HAP-1 (cell line): ENCODE measurements at regions not wholly inside any gene's neighbourhood (a gene's known extent, or its start where the extent isn't known, plus 50 kb on each side); places are given as distances from the start of the nearest gene placed in this dataset.
"Not testable (repeated sequence)": the region's sequence is repeated elsewhere in the genome, so short reads cannot be mapped to it uniquely, and the experiment has no call there.

Experiments used
- DNase-seq, 2 experiments: peaks; one replicate each; pipeline ENCODE4 v3.0.0-alpha.2; 2016 to 2020; ENCODE audit warnings: low spot score in 2 of 2
- H3K27me3 ChIP-seq: fragments of 250-450 bp; sonication (Bioruptor Pico); 2 replicates; pipeline ENCODE4 v1.5.1; 2020; ENCODE audit warnings: low read depth, mild to moderate bottlenecking, moderate library complexity
- H3K36me3 ChIP-seq: fragments of 250-450 bp; sonication (Bioruptor Pico); replicated peaks from 2 replicates; pipeline ENCODE4 v1.5.1; 2020; ENCODE audit warnings: mild to moderate bottlenecking
- H3K4me1 ChIP-seq: fragments of 250-450 bp; sonication (Bioruptor Pico); 2 replicates; pipeline ENCODE4 v1.5.1; 2020; ENCODE audit warnings: mild to moderate bottlenecking
- H3K4me3 ChIP-seq: fragments of 250-450 bp; sonication (Bioruptor Pico); 2 replicates; pipeline ENCODE4 v1.5.1; 2020; ENCODE audit warnings: mild to moderate bottlenecking, moderate library complexity
- H3K9me3 ChIP-seq: fragments of 250-450 bp; sonication (Bioruptor Pico); 2 replicates; pipeline ENCODE4 v1.5.1; 2020; ENCODE audit warnings: mild to moderate bottlenecking, moderate library complexity
- in situ Hi-C: fragments of 300-500 bp; cut with MboI; formaldehyde crosslinking; loops from 3 replicates; pipeline ENCODE4 v1.14.3; 2020; ENCODE audit warnings: low sequenced_read_pairs, inconsistent platforms, mixed read lengths

- H3K4me1 ChIP-seq, result no peaks in the 10 kb centered on the region; the same call in 1 of the 2 replicates
- H3K27me3 ChIP-seq, result no peaks in the 10 kb centered on the region
- H3K9me3 ChIP-seq, result no peaks in the 10 kb centered on the region
- in situ Hi-C loops, result no loop called here
- DNase-seq, result no peak
- no peak overlapping the region for H3K4me3 ChIP-seq
- H3K36me3 ChIP-seq, result no peaks in the 10 kb centered on the region
These were observed 444.5 kb upstream of the FAR2 start for GRCh38 chr12:28704477-28705169.

DNA sequence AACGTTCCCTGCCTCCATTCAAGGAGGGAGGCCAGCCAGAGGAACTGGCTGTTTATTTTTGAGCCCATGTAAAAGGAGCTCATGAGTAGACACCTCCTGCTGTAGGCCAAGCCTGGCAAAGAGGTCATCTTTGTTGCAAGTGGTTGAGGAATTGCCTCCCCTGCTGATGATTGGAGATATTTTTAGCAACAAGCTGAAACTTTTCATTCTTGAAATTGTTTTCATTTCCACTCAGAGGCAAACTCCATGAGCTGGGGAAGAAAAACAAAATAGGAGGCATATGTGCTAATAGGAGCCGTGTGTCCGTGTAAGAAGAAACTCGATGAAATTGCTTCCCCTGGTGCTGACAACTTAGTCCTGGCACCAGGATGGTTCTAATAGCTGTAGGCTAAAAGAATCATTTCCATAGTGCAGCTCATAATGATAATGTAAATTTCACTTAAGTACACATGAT lies 440.1 kb upstream of the FAR2 start:
- H3K9me3 ChIP-seq, result no peaks in the 10 kb centered on the region
- in situ Hi-C loops, result no loop called here
- no peak overlapping the region for H3K4me3 ChIP-seq
- H3K27me3 ChIP-seq, result no peaks in the 10 kb centered on the region
- no peaks in the 10 kb centered on the region for H3K36me3 ChIP-seq
- H3K4me1 ChIP-seq, result peaks cover 8% of the 10 kb centered on the region
- no peak for DNase-seq

GRCh38 chr12:28709986-28710685 lies 438.9 kb upstream of the FAR2 start:
- Histone ChIP-seq H3K4me1 (peaks cover 8% of the 10 kb centered on the region), H3K36me3 (no peaks in the 10 kb centered on the region), H3K4me3 (no peak overlapping the region), H3K27me3 (no peaks in the 10 kb centered on the region), H3K9me3 (no peaks in the 10 kb centered on the region)
- DNase-seq, result no peak
- in situ Hi-C loops, result no loop called here

DNA sequence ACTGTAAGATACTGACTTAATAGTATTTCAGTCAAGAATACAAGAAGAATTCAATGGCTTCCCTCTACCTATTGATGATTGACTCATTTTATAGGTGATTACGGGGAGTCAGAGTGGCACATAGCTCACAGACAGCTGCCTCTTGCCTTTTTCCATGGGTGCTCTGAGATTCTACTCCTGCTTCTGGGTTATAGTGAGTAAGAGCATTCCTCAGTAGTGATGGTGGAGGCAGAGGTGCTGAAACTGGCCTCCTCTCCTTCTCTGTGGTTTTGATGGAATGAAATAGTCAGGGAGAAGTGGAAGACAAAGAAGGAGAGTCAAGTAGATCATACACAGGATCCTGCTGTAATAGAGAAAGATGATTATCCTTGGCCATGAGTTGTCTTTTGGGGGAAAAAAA lies 438.2 kb upstream of the FAR2 start:
- in situ Hi-C loops, result no loop called here
- peaks cover 8% of the 10 kb centered on the region for H3K4me1 ChIP-seq
- H3K9me3 ChIP-seq, result no peaks in the 10 kb centered on the region
- no peaks in the 10 kb centered on the region for H3K27me3 ChIP-seq
- no peak for DNase-seq
- H3K4me3 ChIP-seq, result no peak overlapping the region
- no peaks in the 10 kb centered on the region for H3K36me3 ChIP-seq

DNA sequence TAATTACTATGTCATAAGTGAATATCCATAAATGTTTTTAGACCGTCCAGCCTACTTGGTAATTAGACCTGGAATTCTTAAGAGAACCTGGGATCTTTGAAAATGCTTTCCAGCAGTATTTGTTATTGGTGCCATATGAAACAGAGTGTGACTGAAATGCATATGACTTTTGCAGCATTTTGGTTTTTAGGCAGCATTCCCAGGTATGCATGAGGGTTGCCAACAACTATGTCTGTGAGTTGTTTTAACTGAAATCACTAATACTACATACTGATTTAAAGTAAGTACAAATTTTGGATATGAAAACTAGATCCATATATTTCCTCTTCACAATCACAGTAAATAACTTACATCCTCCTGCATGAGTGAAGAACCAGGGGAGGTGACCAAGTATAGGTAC lies 437.7 kb upstream of the FAR2 start:
- no peak overlapping the region for H3K4me3 ChIP-seq
- in situ Hi-C loops, result no loop called here

GRCh38 chr12:28742791-28743190 lies 406.3 kb upstream of the FAR2 start:
- in situ Hi-C loops, result no loop called here

More for the DNA sequence above, 437.7 kb upstream of the FAR2 start:
- Histone ChIP-seq H3K9me3 (no peaks in the 10 kb centered on the region), H3K36me3 (no peaks in the 10 kb centered on the region), H3K27me3 (no peaks in the 10 kb centered on the region), H3K4me1 (peaks cover 8% of the 10 kb centered on the region)
- no peak for DNase-seq

DNA sequence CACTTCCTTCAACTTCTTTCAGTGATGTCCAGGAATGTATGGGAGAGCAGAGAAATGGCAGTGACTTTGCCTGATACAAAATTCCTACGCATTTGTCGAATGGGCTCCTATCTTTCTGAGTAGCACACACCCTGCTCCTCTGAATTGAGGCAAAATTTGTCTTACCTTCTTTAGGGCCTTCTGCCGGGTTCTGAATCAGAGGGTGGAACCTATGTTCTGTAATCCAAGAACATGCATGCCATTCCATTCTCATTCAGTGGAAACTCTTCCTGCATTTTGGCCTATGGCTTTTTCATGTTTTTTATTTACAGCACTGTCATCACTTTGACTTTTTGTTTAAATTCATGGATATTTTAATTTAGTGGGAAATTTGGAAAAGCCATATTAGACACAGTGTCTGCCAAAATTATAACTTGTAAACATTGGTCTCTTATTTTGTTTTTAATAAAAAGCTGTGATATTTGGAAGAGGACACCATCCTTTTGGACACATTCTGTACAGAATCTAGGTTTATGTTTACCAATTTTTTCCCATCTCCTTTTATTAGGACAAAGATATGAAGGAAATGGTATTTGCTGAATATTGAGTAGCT lies 402.2 kb upstream of the FAR2 start:
- Histone ChIP-seq H3K4me1 (no peaks in the 10 kb centered on the region), H3K9me3 (no peaks in the 10 kb centered on the region), H3K36me3 (no peaks in the 10 kb centered on the region), H3K4me3 (no peak overlapping the region), H3K27me3 (no peaks in the 10 kb centered on the region)
- DNase-seq, result no peak
- in situ Hi-C loops, result no loop called here

More at GRCh38 chr12:28742791-28743190, 406.3 kb upstream of the FAR2 start:
- DNase-seq, result no peak
- no peaks in the 10 kb centered on the region for H3K9me3 ChIP-seq
- no peaks in the 10 kb centered on the region for H3K36me3 ChIP-seq
- H3K27me3 ChIP-seq, result no peaks in the 10 kb centered on the region
- H3K4me1 ChIP-seq, result no peaks in the 10 kb centered on the region
- H3K4me3 ChIP-seq, result no peak overlapping the region

DNA sequence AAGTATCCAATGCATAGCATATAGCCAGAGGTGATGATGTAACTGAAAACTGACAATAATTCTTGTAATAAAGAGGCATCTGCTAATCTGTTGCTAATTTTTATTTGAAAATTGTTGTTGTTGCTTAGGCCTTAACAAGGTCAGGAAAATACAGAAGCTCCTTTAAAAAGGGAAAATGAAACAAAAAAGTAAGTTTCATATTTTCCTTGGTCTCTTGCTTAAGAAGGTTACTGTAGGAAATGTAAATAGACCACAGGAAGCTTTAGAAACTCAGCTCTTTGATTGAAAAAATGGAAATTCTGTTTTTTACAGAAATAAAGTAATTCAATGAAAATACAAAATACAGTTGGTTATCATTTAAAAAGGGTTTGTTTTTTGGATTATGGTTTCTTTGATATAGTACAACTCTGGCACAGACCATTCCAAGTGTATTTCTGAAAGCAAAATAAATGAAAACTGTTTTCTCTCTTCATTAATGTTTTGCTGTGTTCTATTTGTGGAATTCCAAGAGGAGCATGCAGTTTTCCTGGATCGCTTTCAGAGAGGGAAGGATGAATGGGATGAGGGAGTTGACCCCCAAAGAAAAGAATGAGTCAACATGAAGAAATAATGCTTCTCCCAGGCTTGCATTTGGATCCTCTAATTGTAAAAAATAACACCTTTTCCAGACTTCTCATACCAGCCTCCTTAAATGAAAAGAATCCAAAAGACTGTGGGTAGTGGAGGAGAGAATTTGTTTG lies 398.0 kb upstream of the FAR2 start:
- Histone ChIP-seq H3K4me1 (no peaks in the 10 kb centered on the region), H3K9me3 (no peaks in the 10 kb centered on the region), H3K4me3 (no peak overlapping the region), H3K27me3 (no peaks in the 10 kb centered on the region), H3K36me3 (no peaks in the 10 kb centered on the region)
- no peak for DNase-seq
- in situ Hi-C loops, result no loop called here

DNA sequence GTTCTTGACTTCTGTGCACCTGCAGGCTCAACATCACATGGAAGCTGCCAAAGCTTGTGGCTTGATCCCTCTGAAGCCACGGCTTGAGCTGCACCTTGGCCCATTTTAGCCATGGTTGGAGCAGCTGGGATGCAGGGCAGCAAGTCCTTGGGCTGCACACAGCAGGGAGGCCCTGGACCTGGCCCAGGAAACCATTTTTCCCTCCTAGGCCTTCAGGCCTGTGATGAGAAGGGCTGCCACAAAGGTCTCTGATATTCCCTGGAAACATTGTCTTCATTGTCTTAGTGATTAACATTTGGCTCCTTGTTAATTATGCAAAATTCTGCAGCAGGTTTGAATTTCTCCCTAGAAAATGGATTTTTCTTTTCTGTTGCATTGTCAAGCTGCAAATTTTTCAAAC lies 394.1 kb upstream of the FAR2 start:
- Histone ChIP-seq H3K27me3 (no peaks in the 10 kb centered on the region), H3K36me3 (no peaks in the 10 kb centered on the region), H3K9me3 (no peaks in the 10 kb centered on the region), H3K4me3 (no peak overlapping the region), H3K4me1 (peaks cover 5% of the 10 kb centered on the region)
- in situ Hi-C loops, result no loop called here
- DNase-seq, result no peak

DNA sequence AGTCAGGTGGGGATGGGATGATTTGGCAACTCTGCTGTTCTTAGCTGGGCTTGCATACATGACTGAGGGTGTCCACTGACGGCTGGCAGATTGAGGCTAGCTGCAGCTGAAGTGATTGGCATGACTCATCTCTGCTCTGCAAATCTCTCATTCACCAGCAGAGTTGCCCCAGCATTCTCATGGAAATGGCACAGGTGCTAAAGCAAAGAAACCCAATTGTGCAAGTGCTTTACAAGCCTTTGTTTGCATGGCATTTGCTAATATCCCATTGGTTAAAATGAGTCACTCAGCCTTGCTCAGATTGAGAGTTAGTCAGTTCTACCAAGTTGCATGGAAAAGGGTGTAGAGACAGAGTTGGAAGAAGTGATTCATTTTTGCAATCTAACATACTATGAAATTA lies 389.7 kb upstream of the FAR2 start:
- H3K36me3 ChIP-seq, result no peaks in the 10 kb centered on the region

DNA sequence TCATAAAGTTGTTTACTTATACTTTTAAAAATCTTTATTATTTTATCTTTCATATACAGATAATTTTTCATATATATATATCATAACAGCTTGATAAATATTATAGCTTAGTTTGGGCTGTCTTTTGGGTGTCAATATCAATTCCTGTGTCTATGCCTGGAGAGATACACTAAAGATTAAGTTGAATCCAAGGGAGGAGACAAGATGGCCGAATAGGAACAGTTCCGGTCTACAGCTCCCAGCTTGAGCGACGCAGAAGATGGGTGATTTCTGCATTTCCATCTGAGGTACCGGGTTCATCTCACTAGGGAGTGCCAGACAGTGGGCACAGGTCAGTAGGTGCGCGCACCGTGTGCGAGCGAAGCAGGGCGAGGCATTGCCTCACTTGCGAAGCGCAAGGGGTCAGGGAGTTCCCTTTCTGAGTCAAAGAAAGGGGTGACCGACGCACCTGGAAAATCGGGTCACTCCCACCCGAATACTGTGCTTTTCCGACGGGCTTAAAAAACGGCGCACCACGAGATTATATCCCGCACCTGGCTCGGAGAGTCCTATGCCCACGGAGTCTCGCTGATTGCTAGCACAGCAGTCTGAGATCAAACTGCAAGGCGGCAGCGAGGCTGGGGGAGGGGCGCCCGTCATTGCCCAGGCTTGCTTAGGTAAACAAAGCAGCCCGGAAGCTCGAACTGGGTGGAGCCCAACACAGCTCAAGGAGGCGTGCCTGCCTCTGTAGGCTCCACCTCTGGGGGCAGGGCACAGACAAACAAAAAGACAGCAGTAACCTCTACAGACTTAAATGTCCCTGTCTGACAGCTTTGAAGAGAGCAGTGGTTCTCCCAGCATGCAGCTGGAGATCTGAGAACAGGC lies 388.8 kb upstream of the FAR2 start:
- H3K36me3 ChIP-seq, DNase-seq, in situ Hi-C loops, H3K4me1 ChIP-seq, H3K27me3 ChIP-seq, H3K4me3 ChIP-seq, H3K9me3 ChIP-seq: not testable (repeated sequence)

More for the DNA sequence above, 389.7 kb upstream of the FAR2 start:
- peak; percentile 28 to 52 for DNase-seq
- peaks cover 5% of the 10 kb centered on the region for H3K4me1 ChIP-seq
- no peaks in the 10 kb centered on the region for H3K27me3 ChIP-seq
- in situ Hi-C loops, result no loop called here
- H3K9me3 ChIP-seq, result no peaks in the 10 kb centered on the region
- H3K4me3 ChIP-seq, result no peak overlapping the region

- H3K27me3 ChIP-seq, DNase-seq, in situ Hi-C loops, H3K9me3 ChIP-seq, H3K36me3 ChIP-seq, H3K4me1 ChIP-seq, H3K4me3 ChIP-seq: not testable (repeated sequence)
These were observed 387.2 kb upstream of the FAR2 start for GRCh38 chr12:28761897-28762296.

- H3K27me3 ChIP-seq, result no peaks in the 10 kb centered on the region
- DNase-seq, result no peak
- H3K4me3 ChIP-seq, result no peak overlapping the region
- H3K4me1 ChIP-seq, result no peaks in the 10 kb centered on the region
- in situ Hi-C loops, result no loop called here
- H3K36me3 ChIP-seq, result no peaks in the 10 kb centered on the region
- no peaks in the 10 kb centered on the region for H3K9me3 ChIP-seq
These were observed 382.7 kb upstream of the FAR2 start for GRCh38 chr12:28766398-28766797.
